Activated CD4-positive, CD25-positive, alpha-beta regulatory T cell (primary cell): ENCODE measurements at regions not wholly inside any gene's neighbourhood (a gene's known extent, or its start where the extent isn't known, plus 50 kb on each side); places are given as distances from the start of the nearest gene placed in this dataset.

ENCODE experiments used
- DNase-seq, 4 experiments: peaks; one replicate each; lab custom pipeline; 2025; lab: John Stamatoyannopoulos, UW

DNA sequence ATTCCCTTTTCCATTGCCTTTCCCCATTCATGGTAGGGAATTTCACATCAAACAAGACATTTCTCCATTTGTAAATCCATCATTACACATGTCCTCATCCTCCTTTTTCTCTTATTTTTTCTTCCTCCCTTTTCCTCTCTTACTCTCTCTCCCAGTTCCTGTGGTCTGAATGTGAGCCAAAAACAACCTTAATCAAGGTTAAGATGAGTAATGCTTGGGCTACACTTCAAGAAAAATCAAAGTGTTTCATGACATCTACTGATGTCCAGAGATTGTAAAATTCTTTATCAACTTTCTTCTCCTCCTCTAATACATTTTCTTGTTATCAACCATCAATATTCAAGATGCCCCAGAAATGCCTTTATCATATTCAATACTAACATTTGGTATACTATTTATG, 172.5 kb upstream of the PRNP start:
- no peak for DNase-seq

DNA sequence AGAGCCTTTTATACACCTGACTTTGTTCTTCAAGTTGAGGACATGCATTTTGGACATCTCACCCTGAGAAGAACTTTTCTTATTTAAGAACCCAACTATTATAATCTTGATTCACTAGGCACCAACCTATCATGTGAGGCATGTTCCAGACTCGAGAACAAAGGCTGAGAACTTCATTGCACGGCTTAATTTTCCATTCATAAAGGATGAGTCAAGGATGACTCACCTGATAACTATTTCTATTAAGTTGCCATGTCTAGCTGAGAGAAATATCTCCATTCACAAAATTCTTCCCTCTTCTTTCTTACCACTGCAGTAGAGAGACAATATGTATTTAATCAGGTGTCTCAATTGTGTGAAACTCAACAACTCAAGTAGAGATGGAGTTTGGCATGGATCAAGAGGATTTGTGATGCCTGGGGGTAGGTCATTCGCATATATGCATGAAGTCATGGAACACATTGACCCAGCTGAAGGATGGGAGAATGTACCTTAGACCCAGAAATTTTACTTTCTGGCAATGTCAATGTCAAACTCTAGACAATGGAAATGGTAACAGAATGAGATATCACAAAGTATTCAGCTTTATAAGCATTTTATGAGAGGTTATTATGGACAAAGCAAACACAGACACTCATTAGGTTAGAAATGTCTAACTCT, 173.2 kb upstream of the PRNP start:
- DNase-seq, result no peak

DNA sequence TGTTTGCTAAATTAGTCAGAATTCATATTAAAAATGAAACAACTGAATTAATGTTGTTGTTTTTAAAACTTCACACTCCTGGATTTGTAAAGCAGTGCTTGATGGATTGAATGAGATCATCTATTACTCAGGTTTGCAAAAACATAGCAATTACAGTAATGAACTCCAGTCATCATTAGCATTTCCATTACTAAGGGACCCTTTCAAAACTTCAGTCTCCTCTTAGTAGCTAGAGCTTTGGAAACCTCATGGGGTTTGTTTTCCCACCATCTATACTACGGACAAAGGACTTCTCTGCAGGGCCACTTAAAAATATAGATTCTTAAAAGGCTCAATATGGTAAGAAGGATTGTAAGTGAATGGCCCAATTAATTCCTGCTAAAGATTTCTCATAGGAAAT, 174.5 kb upstream of the PRNP start:
- DNase-seq, result no peak

DNA sequence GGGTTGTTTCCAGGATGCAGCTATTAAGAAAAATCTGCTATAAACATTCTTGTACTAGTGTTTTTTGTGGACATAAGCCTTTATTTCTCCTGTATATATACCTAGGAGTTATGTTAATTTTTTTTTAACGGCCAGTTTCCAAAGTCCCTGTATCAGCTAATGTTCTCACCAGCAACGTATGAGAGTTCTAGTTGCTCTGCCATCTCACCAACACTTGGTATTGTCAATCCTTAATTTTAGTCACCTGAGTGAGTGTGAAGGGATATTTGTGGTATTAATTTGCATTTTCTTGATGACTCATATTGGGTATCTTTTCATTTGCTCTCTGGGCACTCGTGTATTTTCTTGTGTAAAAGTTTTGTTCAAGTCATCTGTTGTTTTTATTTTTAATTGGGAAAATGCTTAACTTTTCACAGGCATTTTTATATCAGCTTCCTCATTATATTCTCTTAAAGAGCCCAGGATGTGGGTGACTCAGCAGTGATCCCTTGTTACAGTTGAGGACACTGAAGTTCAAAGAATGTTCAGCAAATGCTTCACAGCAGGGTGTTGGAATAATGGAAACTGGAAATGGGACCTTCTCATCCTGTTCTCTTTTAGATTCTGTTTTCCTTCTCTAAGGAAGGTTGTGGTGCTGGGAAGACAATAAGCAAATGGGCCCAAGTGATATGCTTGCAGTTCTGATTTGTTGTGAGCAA, 176.3 kb upstream of the PRNP start:
- no peak for DNase-seq

GRCh38 chr20:4508773-4509172, 177.5 kb upstream of the PRNP start:
- DNase-seq, result no peak

- no peak for DNase-seq
These were observed 179.0 kb upstream of the PRNP start for GRCh38 chr20:4507288-4507719.

- no peak for DNase-seq
These were observed 181.4 kb upstream of the PRNP start for GRCh38 chr20:4504814-4505213.

- DNase-seq, result no peak
These were observed 183.5 kb upstream of the PRNP start for GRCh38 chr20:4502756-4503155.

GRCh38 chr20:4493386-4493785, 192.9 kb upstream of the PRNP start:
- DNase-seq, result no peak

- DNase-seq, result no peak
These were observed 194.6 kb upstream of the PRNP start for GRCh38 chr20:4491643-4492042.

DNA sequence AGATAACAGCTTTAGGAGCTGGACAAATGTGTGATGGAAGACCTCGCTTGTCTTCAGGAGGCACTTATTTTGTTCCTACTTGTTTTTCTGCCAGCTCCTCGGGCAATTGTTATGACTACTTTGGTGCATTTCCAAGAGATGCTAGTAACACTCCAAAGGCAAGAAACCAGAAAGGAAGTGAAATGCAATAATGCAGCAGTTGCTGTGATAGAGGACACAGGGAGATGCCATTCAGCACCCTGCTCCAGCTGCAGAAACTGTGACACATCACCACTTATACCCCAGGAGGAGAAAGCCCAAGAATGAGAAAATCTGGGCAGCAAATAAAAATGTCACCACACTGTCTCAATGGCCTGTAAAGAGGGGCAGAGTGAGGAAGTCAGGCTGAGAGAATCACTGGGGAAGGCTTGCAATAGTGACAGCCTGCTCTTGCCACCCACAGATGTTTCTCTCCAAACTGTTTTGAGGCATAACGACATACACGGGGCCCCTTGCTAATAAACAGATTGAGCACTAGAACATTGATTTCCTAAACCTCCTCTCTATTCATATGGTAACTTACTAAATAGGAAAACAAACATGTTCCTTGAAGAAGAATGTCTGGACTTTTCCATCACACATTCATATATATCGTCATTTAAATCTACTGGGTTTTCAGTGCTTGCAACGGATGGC, 195.5 kb upstream of the PRNP start:
- no peak for DNase-seq

DNA sequence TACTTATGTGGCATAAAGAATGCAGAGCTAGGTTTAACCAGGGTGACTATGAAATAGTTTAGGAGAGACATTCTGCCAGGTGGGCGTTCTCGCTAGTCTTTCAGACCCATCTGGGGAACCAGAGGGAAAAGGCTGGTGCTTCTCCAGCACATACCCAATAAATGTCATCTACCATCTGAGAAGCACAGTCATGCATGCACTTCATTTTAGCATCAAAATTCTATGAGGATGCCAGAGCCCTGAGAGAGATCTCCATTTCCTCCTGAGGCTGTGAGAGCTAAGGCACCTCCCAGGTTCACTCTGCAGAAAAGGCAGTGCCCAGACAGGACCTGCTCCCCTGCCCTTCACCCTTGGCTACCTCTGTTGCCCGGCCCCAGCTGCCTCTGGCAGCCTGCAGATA, 196.2 kb upstream of the PRNP start:
- no peak for DNase-seq

GRCh38 chr20:4488407-4489339, 197.6 kb upstream of the PRNP start:
- DNase-seq, result no peak

GRCh38 chr20:4484379-4484997, 201.8 kb upstream of the PRNP start:
- no peak for DNase-seq

GRCh38 chr20:4483961-4484360, 202.3 kb upstream of the PRNP start:
- DNase-seq, result no peak

GRCh38 chr20:4483486-4483885, 202.8 kb upstream of the PRNP start:
- DNase-seq, result no peak

GRCh38 chr20:4480104-4480503, 206.2 kb upstream of the PRNP start:
- no peak for DNase-seq

DNA sequence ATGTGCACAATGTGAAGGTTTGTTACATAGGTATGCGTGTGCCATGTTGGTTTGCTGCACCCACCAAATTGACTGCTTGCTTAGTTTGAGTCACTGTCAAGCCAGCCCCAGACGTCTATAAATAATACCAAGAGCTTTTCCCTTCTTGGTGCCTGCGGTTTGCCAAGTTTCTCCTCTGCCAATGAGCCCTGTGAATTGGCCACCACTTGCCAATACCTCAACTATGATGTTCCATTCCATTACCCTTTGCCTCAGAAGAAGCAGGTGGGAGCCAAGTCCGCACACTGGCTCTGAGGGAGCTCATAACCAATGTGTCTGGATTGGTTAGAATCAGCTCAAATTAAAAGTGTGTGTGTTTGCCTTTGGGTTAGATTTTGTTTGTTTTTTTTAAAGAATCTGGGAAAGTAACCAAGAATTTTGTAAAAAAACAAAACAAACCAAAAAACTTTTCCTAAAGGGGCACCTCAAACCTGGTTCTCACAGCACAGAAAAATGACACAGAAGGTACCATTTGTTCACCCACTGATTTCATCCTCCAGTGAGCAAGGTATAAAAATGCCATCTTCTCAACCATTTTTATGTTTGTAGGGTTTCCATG, 209.3 kb upstream of the PRNP start:
- no peak for DNase-seq

DNA sequence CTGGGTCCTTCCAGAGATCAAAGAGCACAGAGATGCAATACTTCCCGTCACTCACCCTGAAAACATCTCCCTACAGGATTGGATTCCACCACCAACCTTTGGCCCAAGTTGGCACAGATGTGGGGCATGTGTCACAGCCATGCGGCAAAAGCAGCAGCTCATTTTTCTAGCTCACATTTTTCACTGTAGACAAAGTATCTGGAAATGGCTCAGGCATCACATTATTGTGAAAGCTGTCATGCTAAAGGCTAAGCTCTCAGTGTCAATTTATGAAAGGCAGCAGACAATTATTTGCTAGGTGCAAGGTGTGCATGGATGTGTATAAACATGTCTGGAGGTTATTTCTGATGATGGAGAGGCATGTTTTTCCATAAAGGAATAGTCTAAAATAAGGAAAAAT, 213.3 kb upstream of the PRNP start:
- DNase-seq, result no peak

GRCh38 chr20:4471221-4471620, 215.0 kb upstream of the PRNP start:
- DNase-seq, result no peak

GRCh38 chr20:4470375-4470774, 215.9 kb upstream of the PRNP start:
- DNase-seq, result no peak
